Natural killer cell treated with Interleukin-12 subunit alpha and Interleukin-12 subunit beta and Interleukin-15 and Interleukin-18, amount 100 ng/mL, for 72 hours (primary cell): ENCODE measurements at regions not wholly inside any gene's neighbourhood (a gene's known extent, or its start where the extent isn't known, plus 50 kb on each side); places are given as distances from the start of the nearest gene placed in this dataset.
"Not testable (repeated sequence)": the region's sequence is repeated elsewhere in the genome, so short reads cannot be mapped to it uniquely, and the experiment has no call there.

Experiments
- ATAC-seq, 2 donors: fragments of 150-1000 bp; cut with Tn5 transposase in 1 of 2; sonication (Bioruptor Pico), chemical (Tn5 transposase) in 1 of 2; 2 replicates each; pipeline ENCODE4 v1.10.0; 2021
- DNase-seq: peaks from one replicate; pipeline ENCODE4 v3.0.0; 2022; ENCODE audit warnings: low spot score
- H3K27ac Mint-ChIP-seq, 2 donors: 1 replicate in 1 of 2; 2 replicates in 1 of 2; pipeline ENCODE4 v1.8.0; 2022; ENCODE audit warnings: mixed read lengths in 2 of 2, mild to moderate bottlenecking in 1 of 2, moderate library complexity in 1 of 2
- H3K27me3 Mint-ChIP-seq, 2 donors: 1 replicate in 1 of 2; 2 replicates in 1 of 2; pipeline ENCODE4 v1.8.0; 2022; ENCODE audit warnings: mixed read lengths in 2 of 2
- H3K36me3 Mint-ChIP-seq: one replicate; pipeline ENCODE4 v1.8.0; 2022; ENCODE audit warnings: mixed read lengths
- H3K4me1 Mint-ChIP-seq, 2 donors: 1 replicate in 1 of 2; 2 replicates in 1 of 2; pipeline ENCODE4 v1.8.0; 2022; ENCODE audit warnings: low read depth in 2 of 2, mixed read lengths in 2 of 2, mild to moderate bottlenecking in 1 of 2
- H3K4me3 Mint-ChIP-seq: one replicate; pipeline ENCODE4 v1.8.0; 2022; ENCODE audit warnings: mixed read lengths
- H3K9me3 Mint-ChIP-seq: 2 replicates; pipeline ENCODE4 v1.8.0; 2022; ENCODE audit warnings: mixed read lengths

DNA sequence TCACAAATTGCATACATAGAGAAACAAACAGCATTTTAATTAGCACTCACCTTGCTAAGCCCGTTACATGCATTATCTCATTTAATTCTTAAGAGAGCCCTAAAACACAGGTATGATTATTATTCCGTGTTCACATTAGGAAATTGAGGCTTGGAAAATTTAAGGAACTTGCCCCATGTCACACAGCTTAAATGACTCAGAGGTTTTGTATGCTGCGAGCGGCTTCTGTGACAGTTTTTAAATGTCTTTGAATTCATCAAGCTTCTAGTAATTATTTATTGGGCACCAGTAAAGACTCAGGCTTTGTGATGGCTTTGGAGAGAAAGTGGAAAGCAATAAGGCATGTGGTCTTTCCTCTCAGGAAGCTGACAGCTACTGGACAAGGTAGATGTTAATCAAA is 166.7 kb upstream of the THBS1 start:
- Mint-ChIP-seq H3K4me1 (peaks cover 14 to 25% of the 10 kb centered on the region in 2 donors), H3K27ac (no peak overlapping the region), H3K27me3 (peaks cover 66 to 89% of the 10 kb centered on the region in 2 donors), H3K9me3 (no peaks in the 10 kb centered on the region), H3K36me3 (peaks cover 6% of the 10 kb centered on the region), H3K4me3 (no peak overlapping the region)
- ATAC-seq, result no peak
- no peak for DNase-seq

DNA sequence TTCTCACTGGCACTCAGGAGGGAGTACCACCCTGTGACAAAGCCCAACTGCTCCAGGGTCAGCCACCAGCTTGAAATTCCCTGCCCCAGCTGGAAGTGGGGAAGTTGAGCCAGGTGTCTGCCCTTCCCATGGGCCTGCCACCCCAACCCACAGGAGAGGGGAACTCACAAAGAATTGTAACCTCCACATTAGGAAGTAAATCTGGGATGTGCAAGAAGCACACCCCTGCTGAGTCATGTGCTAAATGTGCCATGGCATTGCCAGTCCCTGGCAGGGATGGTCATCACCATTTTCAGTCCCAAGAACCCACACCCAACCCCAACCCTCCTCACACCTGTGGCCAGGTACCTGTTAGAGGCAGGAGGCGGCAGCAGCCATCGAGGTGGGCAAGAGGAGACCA is 165.2 kb upstream of the THBS1 start:
- Mint-ChIP-seq H3K36me3 (peaks cover 6% of the 10 kb centered on the region), H3K4me3 (no peak overlapping the region), H3K27ac (no peak overlapping the region), H3K27me3 (peaks cover 74 to 97% of the 10 kb centered on the region in 2 donors), H3K9me3 (no peaks in the 10 kb centered on the region), H3K4me1 (peaks cover 14 to 25% of the 10 kb centered on the region in 2 donors)
- DNase-seq (no peak), ATAC-seq (no peak)

DNA sequence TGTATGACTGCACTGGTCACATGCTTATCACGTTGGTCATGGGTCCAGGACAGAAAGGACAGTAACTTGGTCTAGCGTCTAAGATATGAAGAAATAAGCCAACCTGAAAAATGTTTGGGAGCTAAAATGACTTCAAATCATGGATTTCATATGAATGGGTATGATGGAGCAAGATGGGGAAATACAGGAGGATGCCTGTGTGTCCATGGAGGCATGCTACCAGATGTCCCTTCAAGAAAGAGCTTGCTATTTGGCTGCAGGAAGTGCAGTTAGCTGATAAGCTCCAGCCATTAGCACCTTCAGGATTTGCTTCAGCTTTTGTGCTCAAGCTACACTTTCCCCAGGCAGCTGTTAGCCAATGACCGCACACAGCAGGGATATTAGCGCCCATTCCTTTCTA is 164.6 kb upstream of the THBS1 start:
- no peak for ATAC-seq
- no peak overlapping the region for H3K27ac Mint-ChIP-seq
- H3K4me3 Mint-ChIP-seq, result no peak overlapping the region
- no peak for DNase-seq
- no peaks in the 10 kb centered on the region for H3K9me3 Mint-ChIP-seq
- peaks cover 13 to 20% of the 10 kb centered on the region in 2 donors for H3K4me1 Mint-ChIP-seq
- H3K27me3 Mint-ChIP-seq, result peaks cover 67 to 91% of the 10 kb centered on the region in 2 donors
- peaks cover 1% of the 10 kb centered on the region for H3K36me3 Mint-ChIP-seq

- Mint-ChIP-seq H3K36me3 (no peaks in the 10 kb centered on the region), H3K27ac (no peak overlapping the region), H3K9me3 (no peaks in the 10 kb centered on the region), H3K4me3 (no peak overlapping the region), H3K4me1 (peaks cover under 1 to 7% of the 10 kb centered on the region in 2 donors), H3K27me3 (peaks cover 57 to 78% of the 10 kb centered on the region in 2 donors)
- DNase-seq (no peak), ATAC-seq (no peak)
These were observed 163.3 kb upstream of the THBS1 start for GRCh38 chr15:39417366-39418134.

DNA sequence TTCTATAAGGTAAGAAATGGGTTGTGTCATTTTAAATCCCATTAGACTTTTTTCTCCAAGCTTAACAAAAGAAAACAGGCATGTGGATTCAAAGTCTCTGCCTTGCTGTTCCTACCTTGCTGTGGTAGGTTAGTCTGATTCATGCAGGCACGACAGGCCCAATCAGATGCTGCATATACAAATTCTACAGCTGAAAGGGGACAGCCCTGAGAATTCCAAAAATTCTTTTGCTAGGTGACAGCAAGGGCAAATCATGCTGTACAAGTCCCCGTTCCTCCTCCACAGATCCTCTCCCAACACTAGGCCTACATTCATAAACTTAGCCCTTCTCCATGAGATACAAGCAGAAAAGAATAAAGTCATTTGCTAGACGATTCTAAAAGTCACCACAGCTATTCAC is 161.2 kb upstream of the THBS1 start:
- no peak for ATAC-seq
- no peaks in the 10 kb centered on the region for H3K36me3 Mint-ChIP-seq
- peaks cover 41 to 57% of the 10 kb centered on the region in 2 donors for H3K27me3 Mint-ChIP-seq
- H3K9me3 Mint-ChIP-seq, result no peaks in the 10 kb centered on the region
- no peaks in the 10 kb centered on the region for H3K4me1 Mint-ChIP-seq
- H3K27ac Mint-ChIP-seq, result no peak overlapping the region
- no peak overlapping the region for H3K4me3 Mint-ChIP-seq
- DNase-seq, result no peak

- peaks cover 36 to 51% of the 10 kb centered on the region in 2 donors for H3K27me3 Mint-ChIP-seq
- not testable (repeated sequence) for H3K9me3 Mint-ChIP-seq, H3K27ac Mint-ChIP-seq, H3K4me3 Mint-ChIP-seq, H3K36me3 Mint-ChIP-seq, DNase-seq, H3K4me1 Mint-ChIP-seq, ATAC-seq
These were observed 160.6 kb upstream of the THBS1 start for GRCh38 chr15:39420123-39420852.

GRCh38 chr15:39420853-39421192 is 160.1 kb upstream of the THBS1 start:
- not testable (repeated sequence) for H3K4me3 Mint-ChIP-seq, H3K36me3 Mint-ChIP-seq, H3K27ac Mint-ChIP-seq, ATAC-seq, H3K4me1 Mint-ChIP-seq, H3K9me3 Mint-ChIP-seq, DNase-seq
- peaks cover 35 to 45% of the 10 kb centered on the region in 2 donors for H3K27me3 Mint-ChIP-seq

DNA sequence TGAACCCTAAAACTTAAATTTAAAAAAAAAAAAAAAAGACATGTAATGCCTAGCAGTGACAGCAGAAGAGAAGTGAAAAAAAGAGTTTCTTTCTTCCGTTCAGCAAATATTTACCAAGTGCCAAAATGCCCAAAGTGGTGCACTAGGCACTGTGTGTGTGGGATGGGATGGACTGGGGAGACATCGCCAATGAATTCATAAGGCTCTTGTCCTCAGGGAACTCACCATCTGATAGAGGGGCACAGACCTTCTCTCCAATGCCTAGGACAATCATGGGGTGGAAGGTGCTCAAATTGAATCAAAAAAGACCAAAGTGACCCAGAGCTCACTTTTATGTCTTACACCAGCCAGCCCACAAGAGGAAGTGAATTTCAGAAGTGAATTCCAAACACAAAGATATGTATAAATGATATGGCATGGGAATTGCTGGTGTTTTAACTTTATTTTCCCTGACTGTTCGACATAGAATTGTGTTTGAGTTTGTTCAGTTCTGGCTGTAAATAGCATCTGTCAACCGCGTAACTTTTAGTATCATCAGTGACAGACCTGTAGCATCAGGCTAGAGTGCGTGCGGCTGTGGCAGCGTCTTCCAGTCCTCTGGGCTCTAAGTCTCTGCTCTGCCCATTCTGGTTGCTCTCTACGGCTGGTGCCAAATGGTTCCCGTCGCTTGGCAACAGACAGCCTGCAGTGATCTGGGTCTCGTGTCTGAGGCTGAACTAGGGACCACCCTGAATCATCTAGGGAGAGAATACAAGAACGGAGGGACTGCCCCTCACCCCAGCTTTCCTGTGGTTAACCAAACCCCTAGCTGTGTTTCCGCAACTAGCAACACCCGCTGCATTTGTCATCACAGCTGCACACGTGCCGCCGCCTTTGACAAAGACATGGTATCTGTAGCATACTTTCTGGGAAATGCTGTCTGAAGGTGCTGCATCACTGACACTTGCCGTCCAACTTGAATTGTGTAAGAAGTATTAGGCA is 154.0 kb upstream of the THBS1 start:
- Mint-ChIP-seq H3K27ac (peak overlapping the region; percentile 62 to 81), H3K36me3 (peaks cover under 1% of the 10 kb centered on the region), H3K4me1 (peaks cover 19 to 36% of the 10 kb centered on the region in 2 donors), H3K27me3 (peaks cover 26 to 35% of the 10 kb centered on the region in 2 donors), H3K4me3 (peak overlapping the region; percentile 66), H3K9me3 (no peaks in the 10 kb centered on the region)
- peak; percentile 91 for DNase-seq
- ATAC-seq, result peak; percentile 94 to 95

GRCh38 chr15:39427705-39428104 is 153.2 kb upstream of the THBS1 start:
- H3K27ac Mint-ChIP-seq, result peak overlapping the region; percentile 62 to 81
- peaks cover 19 to 36% of the 10 kb centered on the region in 2 donors for H3K4me1 Mint-ChIP-seq
- no peak for DNase-seq
- H3K4me3 Mint-ChIP-seq, result peak overlapping the region; percentile 66
- peak; percentile 83 for ATAC-seq
- H3K36me3 Mint-ChIP-seq, result peaks cover 4% of the 10 kb centered on the region
- peaks cover 31 to 44% of the 10 kb centered on the region in 2 donors for H3K27me3 Mint-ChIP-seq
- no peaks in the 10 kb centered on the region for H3K9me3 Mint-ChIP-seq

GRCh38 chr15:39429898-39430357 is 151.0 kb upstream of the THBS1 start:
- ATAC-seq (no peak), DNase-seq (no peak)
- peaks cover 4% of the 10 kb centered on the region for H3K36me3 Mint-ChIP-seq
- no peaks in the 10 kb centered on the region for H3K9me3 Mint-ChIP-seq
- peaks cover 47 to 63% of the 10 kb centered on the region in 2 donors for H3K27me3 Mint-ChIP-seq
- H3K27ac Mint-ChIP-seq, result no peak overlapping the region
- H3K4me1 Mint-ChIP-seq, result peaks cover 19 to 36% of the 10 kb centered on the region in 2 donors
- peak overlapping the region; percentile 21 for H3K4me3 Mint-ChIP-seq

DNA sequence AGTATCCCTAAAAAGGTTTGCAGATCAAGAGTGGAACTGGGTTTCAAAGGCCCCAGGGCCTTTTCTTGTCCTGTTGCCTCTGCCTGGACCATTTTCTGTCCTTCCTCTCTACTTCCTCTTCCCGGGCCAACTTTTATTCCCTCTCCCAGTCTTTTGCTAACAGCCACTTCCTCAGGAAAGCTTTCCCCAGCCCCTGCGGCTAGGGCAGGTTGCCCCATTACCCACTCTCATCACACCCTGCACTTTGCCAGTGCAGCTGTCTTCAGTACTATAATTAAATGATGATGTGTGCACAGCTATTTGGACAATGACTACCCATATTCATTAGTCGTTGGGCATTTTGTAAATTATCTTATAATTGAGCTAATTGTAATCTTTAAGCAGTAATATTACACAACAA is 150.5 kb upstream of the THBS1 start:
- peaks cover 47 to 64% of the 10 kb centered on the region in 2 donors for H3K27me3 Mint-ChIP-seq
- no peaks in the 10 kb centered on the region for H3K9me3 Mint-ChIP-seq
- H3K27ac Mint-ChIP-seq, result no peak overlapping the region
- peaks cover 19 to 36% of the 10 kb centered on the region in 2 donors for H3K4me1 Mint-ChIP-seq
- no peak overlapping the region for H3K4me3 Mint-ChIP-seq
- H3K36me3 Mint-ChIP-seq, result peaks cover 4% of the 10 kb centered on the region
- no peak for ATAC-seq
- no peak for DNase-seq

- ATAC-seq (no peak), DNase-seq (no peak)
- peaks cover 4% of the 10 kb centered on the region for H3K36me3 Mint-ChIP-seq
- no peaks in the 10 kb centered on the region for H3K9me3 Mint-ChIP-seq
- peaks cover 53 to 70% of the 10 kb centered on the region in 2 donors for H3K27me3 Mint-ChIP-seq
- no peak overlapping the region for H3K4me3 Mint-ChIP-seq
- peaks cover 19 to 35% of the 10 kb centered on the region in 2 donors for H3K4me1 Mint-ChIP-seq
- no peak overlapping the region for H3K27ac Mint-ChIP-seq
These were observed 149.5 kb upstream of the THBS1 start for GRCh38 chr15:39431376-39431775.

DNA sequence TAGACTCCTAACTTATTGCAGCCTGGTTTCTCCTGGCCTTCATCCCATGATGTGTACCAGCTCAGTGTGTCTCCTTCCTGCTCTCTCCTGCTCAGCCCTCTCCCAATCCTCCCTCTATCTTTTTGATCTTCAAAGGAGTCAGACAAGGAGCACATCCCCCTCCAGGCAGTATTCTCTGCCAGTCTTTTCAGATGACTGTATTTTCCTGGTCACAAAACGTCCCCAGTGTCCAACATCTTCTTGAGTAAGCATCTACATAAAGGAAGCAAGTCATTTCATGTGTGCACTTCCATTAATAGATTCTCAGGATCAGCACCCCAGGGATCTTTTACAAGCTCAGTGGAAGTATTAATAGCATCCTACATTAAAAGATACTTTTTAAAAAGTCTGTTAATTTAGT is 148.9 kb upstream of the THBS1 start:
- Mint-ChIP-seq H3K27ac (no peak overlapping the region), H3K4me3 (no peak overlapping the region), H3K9me3 (no peaks in the 10 kb centered on the region), H3K27me3 (peaks cover 56 to 76% of the 10 kb centered on the region in 2 donors), H3K4me1 (peaks cover 13 to 29% of the 10 kb centered on the region in 2 donors), H3K36me3 (peaks cover 8% of the 10 kb centered on the region)
- ATAC-seq (no peak), DNase-seq (no peak)
